Cardiac fibroblast (primary cell): ENCODE measurements at regions not wholly inside any gene's neighbourhood (a gene's known extent, or its start where the extent isn't known, plus 50 kb on each side); places are given as distances from the start of the nearest gene placed in this dataset.

Experiments
- DNase-seq, 2 donors: peaks; one replicate each; pipeline versions ENCODE4 v3.0.0 to v3.0.0-alpha.2; 2010; ENCODE audit warnings: low read depth in 2 of 2
- H3K4me3 ChIP-seq, 2 donors: replicated peaks in 1 of 2; 1 replicate in 1 of 2; 2 replicates in 1 of 2; pipeline ENCODE4 v1.5.1; 2011; ENCODE audit warnings: low read depth in 2 of 2, low read length in 2 of 2, mild to moderate bottlenecking in 2 of 2, moderate library complexity in 1 of 2
- TF ChIP-seq, protein P1 (sequence below): IDR thresholded peaks from one replicate; pipeline ENCODE4 v1.5.1; 2011; ENCODE audit warnings: low read depth, mild to moderate bottlenecking, low read length, inconsistent platforms

- DNase-seq = no peak
- H3K4me3 ChIP-seq = no peak overlapping the region
- TF ChIP-seq, protein P1, sequence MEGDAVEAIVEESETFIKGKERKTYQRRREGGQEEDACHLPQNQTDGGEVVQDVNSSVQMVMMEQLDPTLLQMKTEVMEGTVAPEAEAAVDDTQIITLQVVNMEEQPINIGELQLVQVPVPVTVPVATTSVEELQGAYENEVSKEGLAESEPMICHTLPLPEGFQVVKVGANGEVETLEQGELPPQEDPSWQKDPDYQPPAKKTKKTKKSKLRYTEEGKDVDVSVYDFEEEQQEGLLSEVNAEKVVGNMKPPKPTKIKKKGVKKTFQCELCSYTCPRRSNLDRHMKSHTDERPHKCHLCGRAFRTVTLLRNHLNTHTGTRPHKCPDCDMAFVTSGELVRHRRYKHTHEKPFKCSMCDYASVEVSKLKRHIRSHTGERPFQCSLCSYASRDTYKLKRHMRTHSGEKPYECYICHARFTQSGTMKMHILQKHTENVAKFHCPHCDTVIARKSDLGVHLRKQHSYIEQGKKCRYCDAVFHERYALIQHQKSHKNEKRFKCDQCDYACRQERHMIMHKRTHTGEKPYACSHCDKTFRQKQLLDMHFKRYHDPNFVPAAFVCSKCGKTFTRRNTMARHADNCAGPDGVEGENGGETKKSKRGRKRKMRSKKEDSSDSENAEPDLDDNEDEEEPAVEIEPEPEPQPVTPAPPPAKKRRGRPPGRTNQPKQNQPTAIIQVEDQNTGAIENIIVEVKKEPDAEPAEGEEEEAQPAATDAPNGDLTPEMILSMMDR = no peak
Observed at GRCh38 chr7:82617156-82617555, 173.6 kb upstream of the CACNA2D1 start.

- TF ChIP-seq, protein P1 = no peak
- H3K4me3 ChIP-seq = no peak overlapping the region
- no peak for DNase-seq
Observed at GRCh38 chr7:82616059-82616728, 172.6 kb upstream of the CACNA2D1 start.

DNA sequence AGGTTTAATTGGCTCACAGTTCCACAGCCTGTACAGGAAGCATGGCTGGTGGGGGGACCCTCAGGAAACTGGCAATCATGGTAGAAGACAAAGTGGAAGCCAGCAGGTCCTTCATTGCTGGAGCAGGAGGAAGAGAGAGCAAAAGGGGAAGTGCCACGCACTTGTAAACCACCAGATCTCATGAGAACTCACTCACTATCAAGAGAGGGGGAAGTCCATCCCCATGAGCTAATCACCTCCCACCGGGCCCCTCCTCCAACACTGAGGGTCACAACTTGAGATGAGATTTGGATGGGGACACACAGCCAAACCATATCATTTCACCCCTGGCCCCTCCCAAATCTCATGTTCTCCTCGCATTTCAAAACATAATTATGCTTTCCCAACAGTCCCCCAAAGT is 171.9 kb upstream of the CACNA2D1 start:
- no peak for DNase-seq
- TF ChIP-seq, protein P1 = no peak
- no peak overlapping the region for H3K4me3 ChIP-seq

GRCh38 chr7:82609746-82610145 is 166.2 kb upstream of the CACNA2D1 start:
- TF ChIP-seq, protein P1 = no peak
- DNase-seq = no peak
- no peak overlapping the region for H3K4me3 ChIP-seq

DNA sequence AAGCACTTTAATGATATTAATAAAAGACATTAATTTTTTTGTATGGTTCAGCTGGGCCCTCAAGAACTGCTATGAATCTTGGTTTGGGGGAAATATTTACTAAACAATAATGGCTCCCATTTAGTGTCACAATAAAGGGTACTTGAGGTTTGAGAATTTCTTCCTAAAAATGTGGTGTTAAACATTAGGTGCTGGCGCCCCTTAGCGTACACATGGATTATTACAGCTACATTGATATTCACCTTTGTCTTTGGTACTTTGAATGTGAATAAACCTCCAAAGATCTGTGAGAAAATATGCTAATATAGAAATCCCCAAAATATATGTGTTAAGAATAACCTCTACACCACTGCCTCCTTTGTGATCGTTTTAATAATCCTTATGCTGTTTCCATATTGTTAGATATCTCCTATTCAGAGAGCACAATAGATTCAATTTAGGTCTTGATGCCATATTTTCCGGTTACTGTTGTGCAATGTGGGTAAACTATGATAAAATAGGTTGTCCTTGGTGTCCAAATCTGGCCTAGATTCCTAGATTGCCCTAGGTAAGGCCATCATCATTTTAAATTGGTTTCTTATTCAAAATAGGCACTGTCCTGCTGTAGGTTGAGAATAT is 161.8 kb upstream of the CACNA2D1 start:
- no peak overlapping the region for H3K4me3 ChIP-seq
- TF ChIP-seq, protein P1 = peak; percentile 61
- peak; percentile 72 to 73 for DNase-seq

GRCh38 chr7:82602066-82602465 is 158.5 kb upstream of the CACNA2D1 start:
- no peak overlapping the region for H3K4me3 ChIP-seq
- TF ChIP-seq, protein P1 = no peak
- no peak for DNase-seq

- H3K4me3 ChIP-seq = no peak overlapping the region
- TF ChIP-seq, protein P1 = peak; percentile 14
- peak in 1 of 2 donors; percentile 9 for DNase-seq
Observed at GRCh38 chr7:82600531-82600930, 157.0 kb upstream of the CACNA2D1 start.
